ENCODE measurements at regions not wholly inside any gene's neighbourhood (a gene's known extent, or its start where the extent isn't known, plus 50 kb on each side); places are given as distances from the start of the nearest gene placed in this dataset.

DNA sequence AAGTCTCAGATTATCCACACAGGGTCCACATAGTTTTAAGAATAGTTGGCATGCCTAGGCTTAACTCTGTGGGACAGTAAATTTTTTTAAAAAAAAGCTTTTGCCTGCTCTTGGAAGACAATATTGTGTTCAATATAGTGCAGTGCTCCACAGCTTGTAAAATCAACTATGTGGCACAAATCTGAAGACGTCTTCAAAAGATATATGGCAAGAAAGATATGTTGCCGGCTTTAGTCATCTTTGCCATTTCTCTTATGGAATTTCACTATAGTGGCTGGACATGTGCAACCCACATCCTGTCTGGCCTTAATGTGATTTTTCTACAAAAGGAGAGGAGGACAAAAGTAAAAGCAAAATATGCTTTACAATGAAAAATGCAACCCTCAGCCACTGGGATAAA is 90.5 kb downstream of the MGST1 start:
- intact Hi-C loops (cut with DNase I, micrococcal nuclease): no loop called here
- Histone ChIP-seq H3K27me3 (ENCODE audit: control insufficient read depth in 1 of 2, insufficient read depth in 2 of 2, low read length in 2 of 2) (no peaks in the 10 kb centered on the region), H3K4me1 (ENCODE audit: insufficient read depth, low read length) (no peaks in the 10 kb centered on the region), H3K27ac (ENCODE audit: low read depth in 1 of 2, low read length in 2 of 2) (no peak overlapping the region), H3K4me3 (ENCODE audit: low read length) (no peak overlapping the region), H3K9me3 (ENCODE audit: control insufficient read depth in 1 of 2, insufficient read depth in 1 of 2, low read length in 2 of 2) (no peaks in the 10 kb centered on the region), H3K36me3 (ENCODE audit: insufficient read depth, low read length) (no peaks in the 10 kb centered on the region)
- Mint-ChIP-seq H3K9me3 (peaks cover 17% of the 10 kb centered on the region), H3K4me3 (no peak overlapping the region), H3K27ac (no peak overlapping the region), H3K36me3 (ENCODE audit: low read depth) (no peaks in the 10 kb centered on the region), H3K4me1 (ENCODE audit: low read depth) (no peaks in the 10 kb centered on the region), H3K27me3 (no peaks in the 10 kb centered on the region)
- TF ChIP-seq, protein P1, sequence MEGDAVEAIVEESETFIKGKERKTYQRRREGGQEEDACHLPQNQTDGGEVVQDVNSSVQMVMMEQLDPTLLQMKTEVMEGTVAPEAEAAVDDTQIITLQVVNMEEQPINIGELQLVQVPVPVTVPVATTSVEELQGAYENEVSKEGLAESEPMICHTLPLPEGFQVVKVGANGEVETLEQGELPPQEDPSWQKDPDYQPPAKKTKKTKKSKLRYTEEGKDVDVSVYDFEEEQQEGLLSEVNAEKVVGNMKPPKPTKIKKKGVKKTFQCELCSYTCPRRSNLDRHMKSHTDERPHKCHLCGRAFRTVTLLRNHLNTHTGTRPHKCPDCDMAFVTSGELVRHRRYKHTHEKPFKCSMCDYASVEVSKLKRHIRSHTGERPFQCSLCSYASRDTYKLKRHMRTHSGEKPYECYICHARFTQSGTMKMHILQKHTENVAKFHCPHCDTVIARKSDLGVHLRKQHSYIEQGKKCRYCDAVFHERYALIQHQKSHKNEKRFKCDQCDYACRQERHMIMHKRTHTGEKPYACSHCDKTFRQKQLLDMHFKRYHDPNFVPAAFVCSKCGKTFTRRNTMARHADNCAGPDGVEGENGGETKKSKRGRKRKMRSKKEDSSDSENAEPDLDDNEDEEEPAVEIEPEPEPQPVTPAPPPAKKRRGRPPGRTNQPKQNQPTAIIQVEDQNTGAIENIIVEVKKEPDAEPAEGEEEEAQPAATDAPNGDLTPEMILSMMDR (IDR thresholded peaks at IDR 0.05): no peak
- ChIA-PET POLR2A (no interaction called here), CTCF (no interaction called here)
- DNase-seq (no peak), ATAC-seq (ENCODE audit: poor library complexity) (no peak)

DNA sequence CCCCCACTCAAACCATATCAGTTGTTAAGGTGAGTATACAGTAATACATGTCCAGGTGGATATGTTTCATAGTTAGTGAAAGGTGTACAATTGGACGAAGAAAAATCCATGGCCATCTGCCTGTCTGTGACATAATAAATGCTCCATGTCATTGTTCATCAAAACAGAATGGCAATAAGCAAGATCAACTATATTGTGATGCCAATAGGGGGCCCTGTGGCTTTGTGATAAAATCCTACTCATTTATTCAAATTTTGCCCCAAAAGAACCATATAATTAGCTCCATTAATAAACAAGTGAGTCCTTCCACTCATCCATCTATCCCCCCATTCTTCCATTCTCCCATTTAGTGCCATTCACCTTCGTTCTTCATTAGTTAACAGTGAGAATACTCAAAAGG is 102.0 kb downstream of the MGST1 start:
- DNase-seq (no peak), ATAC-seq (ENCODE audit: poor library complexity) (no peak)
- Mint-ChIP-seq H3K4me1 (ENCODE audit: low read depth) (no peaks in the 10 kb centered on the region), H3K36me3 (ENCODE audit: low read depth) (no peaks in the 10 kb centered on the region), H3K27me3 (no peaks in the 10 kb centered on the region), H3K4me3 (no peak overlapping the region), H3K27ac (no peak overlapping the region), H3K9me3 (peaks cover 9% of the 10 kb centered on the region)
- no peak overlapping the region for H3K27ac ChIP-seq (ENCODE audit: low read depth in 1 of 2, low read length in 2 of 2)
- no peaks in the 10 kb centered on the region for H3K36me3 ChIP-seq (ENCODE audit: insufficient read depth, low read length)
- POLR2A ChIA-PET: no interaction called here
- CTCF ChIA-PET: no interaction called here
- H3K9me3 ChIP-seq (ENCODE audit: control insufficient read depth in 1 of 2, insufficient read depth in 1 of 2, low read length in 2 of 2): no peaks in the 10 kb centered on the region
- no peaks in the 10 kb centered on the region for H3K27me3 ChIP-seq (ENCODE audit: control insufficient read depth in 1 of 2, insufficient read depth in 2 of 2, low read length in 2 of 2)
- H3K4me3 ChIP-seq (ENCODE audit: low read length): no peak overlapping the region
- intact Hi-C loops (cut with DNase I, micrococcal nuclease): no loop called here
- TF ChIP-seq, protein P1 (IDR thresholded peaks at IDR 0.05): no peak
- no peaks in the 10 kb centered on the region for H3K4me1 ChIP-seq (ENCODE audit: insufficient read depth, low read length)

DNA sequence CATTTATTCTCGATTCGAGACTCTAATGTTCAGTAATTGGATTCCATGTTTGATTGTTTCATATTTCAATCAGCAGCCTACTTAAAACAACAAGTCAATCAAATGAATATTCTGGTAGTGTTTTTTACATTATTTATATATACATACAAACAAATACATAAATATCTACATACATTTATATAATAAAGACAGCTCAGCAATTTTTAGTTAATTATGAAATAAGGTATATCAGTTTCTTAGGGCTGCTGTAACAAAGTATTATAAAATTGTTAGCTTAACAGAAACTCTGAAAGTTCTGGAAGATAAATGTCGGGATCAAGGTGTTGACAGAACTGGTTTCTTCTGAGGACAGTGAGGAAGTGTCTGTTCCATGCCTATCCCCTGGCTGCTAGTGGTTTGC is 105.9 kb downstream of the MGST1 start:
- Mint-ChIP-seq H3K4me3 (no peak overlapping the region), H3K9me3 (peaks cover 12% of the 10 kb centered on the region), H3K36me3 (ENCODE audit: low read depth) (no peaks in the 10 kb centered on the region), H3K4me1 (ENCODE audit: low read depth) (no peaks in the 10 kb centered on the region), H3K27me3 (no peaks in the 10 kb centered on the region), H3K27ac (no peak overlapping the region)
- H3K4me1 ChIP-seq (ENCODE audit: insufficient read depth, low read length): no peaks in the 10 kb centered on the region
- ATAC-seq (ENCODE audit: poor library complexity): no peak
- intact Hi-C loops (cut with DNase I, micrococcal nuclease): no loop called here
- H3K27me3 ChIP-seq (ENCODE audit: control insufficient read depth in 1 of 2, insufficient read depth in 2 of 2, low read length in 2 of 2): no peaks in the 10 kb centered on the region
- CTCF ChIA-PET: no interaction called here
- no peaks in the 10 kb centered on the region for H3K36me3 ChIP-seq (ENCODE audit: insufficient read depth, low read length)
- no peaks in the 10 kb centered on the region for H3K9me3 ChIP-seq (ENCODE audit: control insufficient read depth in 1 of 2, insufficient read depth in 1 of 2, low read length in 2 of 2)
- no peak overlapping the region for H3K27ac ChIP-seq (ENCODE audit: low read depth in 1 of 2, low read length in 2 of 2)
- no peak overlapping the region for H3K4me3 ChIP-seq (ENCODE audit: low read length)
- POLR2A ChIA-PET: no interaction called here
- TF ChIP-seq, protein P1 (IDR thresholded peaks at IDR 0.05): no peak
- no peak for DNase-seq
